GM12878 (cell line): ENCODE measurements at regions not wholly inside any gene's neighbourhood (a gene's known extent, or its start where the extent isn't known, plus 50 kb on each side); places are given as distances from the start of the nearest gene placed in this dataset.

Experiments
- CBX5 ChIP-seq: sonication (generic); IDR thresholded peaks from 2 replicates; pipeline ENCODE4 v1.6.1; 2016; ENCODE audit warnings: low read depth, moderate library complexity, mild to moderate bottlenecking, inconsistent platforms
- CREB1 ChIP-seq: IDR thresholded peaks from 2 replicates; pipeline ENCODE4 v1.6.1; 2012; ENCODE audit warnings: low read depth, mild to moderate bottlenecking, inconsistent platforms
- EP300 ChIP-seq, 2 experiments: fragments of 150-350 bp in 1 of 2; IDR thresholded peaks; 2 replicates each; pipeline ENCODE4 v1.6.1; 2011 to 2012; ENCODE audit warnings: low read depth in 2 of 2, low read length in 2 of 2, borderline replicate concordance in 1 of 2, improper control_type of control experiment in 1 of 2, inconsistent platforms in 1 of 2; ENCODE audit not compliant: control insufficient read depth in 1 of 2
- KDM1A ChIP-seq: fragments of 200-600 bp; sonication (generic); IDR thresholded peaks from 2 replicates; pipeline ENCODE4 v1.6.1; 2016; ENCODE audit warnings: borderline replicate concordance
- POLR2AphosphoS5 ChIP-seq: IDR thresholded peaks from 2 replicates; pipeline ENCODE4 v1.6.1; 2011; ENCODE audit warnings: mild to moderate bottlenecking, low read length, inconsistent platforms
- RBBP5 ChIP-seq: fragments of 200-600 bp; sonication (generic); conservative IDR thresholded peaks from 2 replicates; pipeline ENCODE4 v1.6.1; 2016
- TARDBP ChIP-seq: IDR thresholded peaks from 2 replicates; pipeline ENCODE4 v1.6.1; 2016; ENCODE audit warnings: borderline replicate concordance
- TF ChIP-seq, protein P1 (sequence below): fragments of 450-650 bp; IDR thresholded peaks from 2 replicates; pipeline ENCODE4 v1.6.1; 2018; ENCODE audit warnings: borderline replicate concordance, mild to moderate bottlenecking; ENCODE audit not compliant: partially characterized antibody

DNA sequence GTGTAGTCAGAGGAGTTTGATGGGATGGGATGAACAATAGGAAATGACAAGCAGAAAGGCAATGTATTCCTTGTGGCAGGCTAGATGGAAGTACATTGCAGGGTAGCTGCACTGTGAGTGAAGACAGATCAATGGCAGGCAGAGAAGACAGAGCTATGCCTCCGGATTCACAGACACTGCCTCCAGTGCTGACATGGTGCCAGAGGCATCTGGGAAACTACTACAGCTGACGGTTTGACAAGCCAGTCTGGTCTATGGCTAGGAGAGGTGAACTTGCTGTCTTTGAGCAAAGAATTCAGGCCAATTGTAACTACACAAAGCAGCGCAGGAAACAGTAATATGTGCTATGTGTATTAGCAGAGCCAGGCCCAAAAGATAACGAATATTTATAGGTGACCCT, 193.5 kb downstream of the DIO2 start:
- TF ChIP-seq, protein P1, sequence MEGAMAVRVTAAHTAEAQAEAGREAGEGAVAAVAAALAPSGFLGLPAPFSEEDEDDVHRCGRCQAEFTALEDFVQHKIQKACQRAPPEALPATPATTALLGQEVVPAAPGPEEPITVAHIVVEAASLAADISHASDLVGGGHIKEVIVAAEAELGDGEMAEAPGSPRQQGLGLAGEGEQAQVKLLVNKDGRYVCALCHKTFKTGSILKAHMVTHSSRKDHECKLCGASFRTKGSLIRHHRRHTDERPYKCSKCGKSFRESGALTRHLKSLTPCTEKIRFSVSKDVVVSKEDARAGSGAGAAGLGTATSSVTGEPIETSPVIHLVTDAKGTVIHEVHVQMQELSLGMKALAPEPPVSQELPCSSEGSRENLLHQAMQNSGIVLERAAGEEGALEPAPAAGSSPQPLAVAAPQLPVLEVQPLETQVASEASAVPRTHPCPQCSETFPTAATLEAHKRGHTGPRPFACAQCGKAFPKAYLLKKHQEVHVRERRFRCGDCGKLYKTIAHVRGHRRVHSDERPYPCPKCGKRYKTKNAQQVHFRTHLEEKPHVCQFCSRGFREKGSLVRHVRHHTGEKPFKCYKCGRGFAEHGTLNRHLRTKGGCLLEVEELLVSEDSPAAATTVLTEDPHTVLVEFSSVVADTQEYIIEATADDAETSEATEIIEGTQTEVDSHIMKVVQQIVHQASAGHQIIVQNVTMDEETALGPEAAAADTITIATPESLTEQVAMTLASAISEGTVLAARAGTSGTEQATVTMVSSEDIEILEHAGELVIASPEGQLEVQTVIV, result no peak
- TF ChIP-seq RBBP5, result no peak
- no peak for TF ChIP-seq CBX5
- TF ChIP-seq KDM1A, result no peak
- TF ChIP-seq TARDBP, result no peak
- no peak for TF ChIP-seq POLR2AphosphoS5
- TF ChIP-seq EP300 (IDR thresholded peaks at IDR 0.05; ENCODE audit: borderline replicate concordance in 1 of 2, control insufficient read depth in 1 of 2, low read depth in 2 of 2, low read length in 2 of 2), result no peak
- TF ChIP-seq CREB1, result no peak
